ENCODE measurements at regions not wholly inside any gene's neighbourhood (a gene's known extent, or its start where the extent isn't known, plus 50 kb on each side); places are given as distances from the start of the nearest gene placed in this dataset.
A peak's percentile ranks its signal among the peaks of the same experiment; 100 is the strongest.

- TF ChIP-seq CTCF (IDR thresholded peaks at IDR 0.05) = no peak
- TF ChIP-seq POLR2A (IDR thresholded peaks at IDR 0.05) = no peak
- no peak for TF ChIP-seq POLR2AphosphoS5 (IDR thresholded peaks at IDR 0.05; ENCODE audit: insufficient read depth in 1 of 2, low read depth in 1 of 2)
- Histone ChIP-seq H3K27ac (peak overlapping the region; percentile 53), H3K4me1 (peaks cover 38% of the 10 kb centered on the region), H3K36me3 (no peaks in the 10 kb centered on the region), H3K27me3 (no peaks in the 10 kb centered on the region), H3K4me3 (no peak overlapping the region), H3K9me3 (no peaks in the 10 kb centered on the region)
- no peak for DNase-seq (ENCODE audit: extremely low spot score in 2 of 2)
- intact Hi-C loops (cut with DNase I) = no loop called here
Measured at GRCh38 chr6:22072949-22073348, 223.9 kb downstream of the PRL start.

GRCh38 chr6:22073516-22074198 lies 223.2 kb downstream of the PRL start:
- no peaks in the 10 kb centered on the region for H3K27me3 ChIP-seq
- no peaks in the 10 kb centered on the region for H3K9me3 ChIP-seq
- TF ChIP-seq POLR2AphosphoS5 (IDR thresholded peaks at IDR 0.05; ENCODE audit: insufficient read depth in 1 of 2, low read depth in 1 of 2) = no peak
- TF ChIP-seq POLR2A (IDR thresholded peaks at IDR 0.05) = no peak
- no peak for TF ChIP-seq CTCF (IDR thresholded peaks at IDR 0.05)
- no peak for DNase-seq (ENCODE audit: extremely low spot score in 2 of 2)
- H3K4me1 ChIP-seq = peaks cover 38% of the 10 kb centered on the region
- intact Hi-C loops (cut with DNase I) = no loop called here
- H3K4me3 ChIP-seq = no peak overlapping the region
- peak overlapping the region; percentile 53 for H3K27ac ChIP-seq
- H3K36me3 ChIP-seq = no peaks in the 10 kb centered on the region

GRCh38 chr6:22078288-22078687 lies 218.5 kb downstream of the PRL start:
- H3K4me3 ChIP-seq = no peak overlapping the region
- TF ChIP-seq POLR2A (IDR thresholded peaks at IDR 0.05) (no peak), POLR2AphosphoS5 (IDR thresholded peaks at IDR 0.05; ENCODE audit: insufficient read depth in 1 of 2, low read depth in 1 of 2) (no peak), CTCF (IDR thresholded peaks at IDR 0.05) (no peak)
- H3K36me3 ChIP-seq = no peaks in the 10 kb centered on the region
- no peak for DNase-seq (ENCODE audit: extremely low spot score in 2 of 2)
- H3K27me3 ChIP-seq = no peaks in the 10 kb centered on the region
- intact Hi-C loops (cut with DNase I) = no loop called here
- H3K27ac ChIP-seq = no peak overlapping the region
- H3K9me3 ChIP-seq = no peaks in the 10 kb centered on the region
- peaks cover 3% of the 10 kb centered on the region for H3K4me1 ChIP-seq

GRCh38 chr6:22078802-22079545 lies 217.9 kb downstream of the PRL start:
- DNase-seq (ENCODE audit: extremely low spot score in 2 of 2) = no peak
- Histone ChIP-seq H3K9me3 (no peaks in the 10 kb centered on the region), H3K27me3 (no peaks in the 10 kb centered on the region), H3K4me1 (no peaks in the 10 kb centered on the region), H3K4me3 (no peak overlapping the region), H3K36me3 (no peaks in the 10 kb centered on the region), H3K27ac (no peak overlapping the region)
- TF ChIP-seq POLR2A (IDR thresholded peaks at IDR 0.05) = no peak
- no peak for TF ChIP-seq CTCF (IDR thresholded peaks at IDR 0.05)
- intact Hi-C loops (cut with DNase I) = no loop called here

GRCh38 chr6:22079783-22080182 lies 217.1 kb downstream of the PRL start:
- H3K4me3 ChIP-seq = no peak overlapping the region
- H3K36me3 ChIP-seq = no peaks in the 10 kb centered on the region
- no peak overlapping the region for H3K27ac ChIP-seq
- TF ChIP-seq POLR2AphosphoS5 (IDR thresholded peaks at IDR 0.05; ENCODE audit: insufficient read depth in 1 of 2, low read depth in 1 of 2) = no peak
- no peak for TF ChIP-seq POLR2A (IDR thresholded peaks at IDR 0.05)
- TF ChIP-seq CTCF (IDR thresholded peaks at IDR 0.05) = no peak
- DNase-seq (ENCODE audit: extremely low spot score in 2 of 2) = no peak
- no peaks in the 10 kb centered on the region for H3K4me1 ChIP-seq
- no peaks in the 10 kb centered on the region for H3K27me3 ChIP-seq
- no peaks in the 10 kb centered on the region for H3K9me3 ChIP-seq
- intact Hi-C loops (cut with DNase I) = no loop called here
